ENCODE measurements at regions not wholly inside any gene's neighbourhood (a gene's known extent, or its start where the extent isn't known, plus 50 kb on each side); places are given as distances from the start of the nearest gene placed in this dataset.

- no peak for DNase-seq (ENCODE audit: low read depth)
- TF ChIP-seq CTCF (IDR thresholded peaks at IDR 0.05; ENCODE audit: low read depth, low read length, missing control alignments), result no peak
- H3K4me3 ChIP-seq (ENCODE audit: low read depth, low read length), result no peak overlapping the region
- in situ Hi-C loops (cut with HindIII; ENCODE audit: low sequenced_read_pairs), result no loop called here
Observed at GRCh38 chr14:85959063-85959462, 429.1 kb downstream of the FLRT2 start.

GRCh38 chr14:85958069-85958468, 428.1 kb downstream of the FLRT2 start:
- no peak for DNase-seq (ENCODE audit: low read depth)
- in situ Hi-C loops (cut with HindIII; ENCODE audit: low sequenced_read_pairs), result no loop called here
- no peak for TF ChIP-seq CTCF (IDR thresholded peaks at IDR 0.05; ENCODE audit: low read depth, low read length, missing control alignments)
- no peak overlapping the region for H3K4me3 ChIP-seq (ENCODE audit: low read depth, low read length)

DNA sequence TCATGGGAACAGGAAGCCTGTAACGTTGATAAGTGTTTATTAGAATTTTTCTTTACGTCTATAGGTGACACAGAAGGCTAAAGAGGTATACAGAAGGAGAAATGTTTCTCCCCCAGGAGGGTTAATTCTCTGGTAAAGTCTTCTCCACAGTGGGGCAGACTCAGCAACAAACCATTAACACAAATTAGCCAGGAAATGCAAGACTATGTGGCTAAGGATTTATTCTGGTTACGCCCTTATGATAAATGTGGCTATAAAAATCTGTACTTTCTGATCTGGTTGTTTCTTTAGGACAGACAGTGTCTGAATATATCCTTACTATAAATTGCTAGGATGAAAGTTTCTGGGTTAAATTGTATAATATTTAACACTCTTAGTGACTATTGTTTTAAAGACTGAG, 423.3 kb downstream of the FLRT2 start:
- no peak for TF ChIP-seq CTCF (IDR thresholded peaks at IDR 0.05; ENCODE audit: low read depth, low read length, missing control alignments)
- no peak for DNase-seq (ENCODE audit: low read depth)
- no peak overlapping the region for H3K4me3 ChIP-seq (ENCODE audit: low read depth, low read length)
- in situ Hi-C loops (cut with HindIII; ENCODE audit: low sequenced_read_pairs), result no loop called here

DNA sequence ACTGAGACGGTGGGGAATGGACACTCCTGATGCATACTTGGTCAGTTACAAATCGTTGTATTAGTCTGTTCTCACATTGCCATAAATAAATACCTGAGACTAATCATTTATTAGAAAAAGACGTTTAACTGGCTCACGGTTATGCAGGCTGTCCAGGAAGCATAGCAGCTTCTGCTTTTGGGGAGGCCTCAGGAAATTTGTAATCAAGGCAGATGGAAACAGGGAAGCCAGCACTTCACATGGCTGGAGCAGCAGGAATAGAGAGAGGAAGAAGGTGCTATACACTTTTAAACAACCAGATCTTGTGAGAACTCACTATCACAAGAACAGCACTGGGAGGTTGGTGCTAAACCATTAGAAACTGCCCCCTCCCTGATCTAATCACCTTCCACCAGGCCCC, 418.2 kb downstream of the FLRT2 start:
- in situ Hi-C loops (cut with HindIII; ENCODE audit: low sequenced_read_pairs), result no loop called here
- DNase-seq (ENCODE audit: low read depth), result no peak
- no peak for TF ChIP-seq CTCF (IDR thresholded peaks at IDR 0.05; ENCODE audit: low read depth, low read length, missing control alignments)
- no peak overlapping the region for H3K4me3 ChIP-seq (ENCODE audit: low read depth, low read length)

DNA sequence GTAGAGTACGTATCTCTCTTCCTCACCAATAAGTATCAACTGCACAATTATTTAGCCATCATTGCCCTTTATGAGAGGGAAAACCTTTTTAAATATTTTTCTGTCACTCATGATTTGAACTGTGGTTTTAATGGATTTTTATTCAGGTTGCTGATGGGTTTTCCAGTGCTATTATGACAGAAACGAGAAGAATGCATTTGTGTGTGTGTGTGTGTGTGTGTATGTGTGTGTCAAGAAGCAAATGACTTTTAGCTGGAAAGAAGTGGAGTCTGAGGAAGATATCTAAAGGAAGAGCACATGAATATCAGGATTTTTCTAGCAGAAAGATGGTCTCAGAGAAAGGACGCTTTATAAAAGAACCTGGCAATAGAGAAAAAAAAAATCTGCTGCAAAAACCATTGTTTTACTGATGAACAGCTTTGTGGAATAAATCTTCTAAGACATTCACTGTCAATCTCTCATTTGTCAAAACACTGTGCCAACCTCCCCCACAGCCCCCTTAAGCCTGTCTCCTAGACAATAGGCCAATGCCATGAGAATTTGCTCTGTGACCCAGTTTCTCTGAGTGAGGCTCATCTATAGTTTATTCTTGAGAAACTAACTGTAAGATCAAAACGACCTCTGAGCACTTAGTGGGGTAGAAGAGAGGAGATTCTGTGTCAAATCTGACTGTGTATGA, 417.7 kb downstream of the FLRT2 start:
- no peak for TF ChIP-seq CTCF (IDR thresholded peaks at IDR 0.05; ENCODE audit: low read depth, low read length, missing control alignments)
- DNase-seq (ENCODE audit: low read depth), result no peak
- in situ Hi-C loops (cut with HindIII; ENCODE audit: low sequenced_read_pairs), result no loop called here
- no peak overlapping the region for H3K4me3 ChIP-seq (ENCODE audit: low read depth, low read length)

GRCh38 chr14:85943192-85943591, 413.2 kb downstream of the FLRT2 start:
- in situ Hi-C loops (cut with HindIII; ENCODE audit: low sequenced_read_pairs), result no loop called here
- no peak for DNase-seq (ENCODE audit: low read depth)
- TF ChIP-seq CTCF (IDR thresholded peaks at IDR 0.05; ENCODE audit: low read depth, low read length, missing control alignments), result no peak
- no peak overlapping the region for H3K4me3 ChIP-seq (ENCODE audit: low read depth, low read length)

Measured in astrocyte of the cerebellum (primary cell).